GM21576 (cell line): ENCODE measurements at regions not wholly inside any gene's neighbourhood (a gene's known extent, or its start where the extent isn't known, plus 50 kb on each side); places are given as distances from the start of the nearest gene placed in this dataset.
"Not testable (repeated sequence)": the region's sequence is repeated elsewhere in the genome, so short reads cannot be mapped to it uniquely, and the experiment has no call there.

Experiments used
- ATAC-seq: cut with Tn5 transposase; IDR thresholded peaks from one replicate; pipeline ENCODE4 v1.9.1; 2021; ENCODE audit warnings: mild to moderate bottlenecking, moderate library complexity; ENCODE audit not compliant: unreplicated experiment

DNA sequence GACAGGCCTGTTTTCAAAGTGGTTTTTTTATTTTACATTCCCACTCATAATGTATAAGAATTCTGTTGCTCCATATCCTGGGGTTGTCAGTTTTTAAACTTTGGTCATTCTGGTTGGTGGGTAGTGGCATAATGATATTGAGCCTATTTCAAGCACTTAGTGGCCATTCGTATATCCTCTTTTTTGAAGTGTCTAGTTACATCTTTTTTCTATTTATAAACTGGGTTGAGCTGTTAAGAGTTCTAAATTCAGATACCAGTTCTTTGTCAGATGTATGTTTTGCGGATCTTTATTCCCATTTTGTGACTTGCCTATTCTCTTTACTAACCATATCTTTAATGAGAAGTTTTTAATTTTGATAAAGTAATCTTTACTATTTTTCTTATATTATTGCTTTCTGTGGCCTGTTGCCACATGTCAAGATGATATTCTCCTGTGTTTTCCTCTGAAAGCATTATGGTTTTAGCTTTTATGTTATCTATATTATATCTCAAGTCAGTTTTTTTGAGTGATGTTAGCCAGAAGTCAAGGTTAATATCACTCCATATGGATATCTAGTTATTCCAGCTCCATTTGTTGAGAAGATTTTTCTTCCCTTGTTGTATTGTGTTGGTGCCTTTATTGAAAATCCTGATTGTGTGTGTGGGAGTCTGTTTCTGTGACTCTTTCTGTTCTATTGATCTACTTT is 110.9 kb downstream of the FHIP1A start:
- no peak for ATAC-seq

DNA sequence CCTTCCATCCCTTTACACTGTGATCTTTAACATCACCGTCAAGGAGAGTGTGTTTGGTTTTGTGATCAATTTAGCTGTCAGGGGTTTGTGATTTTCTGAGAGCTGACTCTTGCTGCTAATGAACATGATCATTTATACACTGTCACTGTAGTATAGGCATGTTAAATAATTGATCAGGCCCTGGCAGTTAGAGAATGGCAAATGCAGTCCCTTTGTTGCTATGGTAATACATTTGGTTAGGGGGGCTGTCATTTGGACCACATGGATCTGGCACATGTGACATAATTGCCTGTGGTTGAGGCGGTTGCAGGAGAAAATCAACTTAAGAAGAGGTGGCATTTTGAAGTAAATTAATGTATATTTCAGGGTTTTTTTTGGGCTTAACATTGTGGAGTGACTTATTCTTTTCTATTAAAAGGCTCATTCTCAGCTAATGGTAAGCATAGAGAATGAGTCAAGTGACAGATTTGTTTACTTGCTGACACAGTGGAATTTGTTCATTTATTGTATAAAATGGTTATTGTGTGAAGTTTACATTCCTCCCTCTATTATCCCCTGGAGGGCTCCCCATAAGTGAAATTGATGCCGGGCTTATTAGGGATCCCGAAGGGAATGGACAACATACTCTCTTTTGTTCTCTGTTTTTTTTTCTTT is 114.0 kb downstream of the FHIP1A start:
- no peak for ATAC-seq

DNA sequence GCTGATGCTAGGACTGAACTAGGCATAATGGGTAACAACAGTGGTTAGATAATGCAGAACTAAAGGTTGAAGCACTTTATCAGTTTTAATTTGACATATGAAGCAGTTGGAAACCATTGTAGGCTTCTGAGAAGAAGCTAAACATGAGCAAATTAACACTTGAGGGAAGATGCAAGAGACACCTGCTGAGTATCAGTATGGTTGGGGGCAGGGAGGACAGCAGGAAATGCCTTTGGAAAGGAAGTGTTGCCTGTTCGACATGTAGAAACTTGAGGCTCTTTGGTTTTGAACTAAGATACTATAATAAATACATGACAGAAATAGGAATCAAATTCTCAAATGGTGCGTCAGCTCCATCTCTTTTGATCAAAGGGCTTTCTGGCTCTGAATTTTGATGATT is 115.6 kb downstream of the FHIP1A start:
- no peak for ATAC-seq

DNA sequence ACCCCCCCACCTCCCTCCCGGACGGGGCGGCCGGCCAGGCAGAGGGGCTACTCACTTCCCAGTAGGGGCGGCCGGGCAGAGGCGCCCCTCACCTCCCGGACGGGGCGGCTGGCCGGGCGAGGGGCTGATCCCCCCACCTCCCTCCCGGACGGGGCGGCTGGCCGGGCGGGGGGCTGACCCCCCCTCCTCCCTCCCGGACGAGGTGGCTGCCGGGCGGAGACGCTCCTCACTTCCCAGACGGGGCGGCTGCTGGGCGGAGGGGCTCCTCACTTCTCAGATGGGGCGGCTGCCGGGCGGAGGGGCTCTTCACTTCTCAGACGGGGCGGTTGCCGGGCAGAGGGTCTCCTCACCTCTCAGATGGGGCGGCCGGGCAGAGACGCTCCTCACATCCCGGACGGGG is 117.5 kb downstream of the FHIP1A start:
- ATAC-seq, result not testable (repeated sequence)

DNA sequence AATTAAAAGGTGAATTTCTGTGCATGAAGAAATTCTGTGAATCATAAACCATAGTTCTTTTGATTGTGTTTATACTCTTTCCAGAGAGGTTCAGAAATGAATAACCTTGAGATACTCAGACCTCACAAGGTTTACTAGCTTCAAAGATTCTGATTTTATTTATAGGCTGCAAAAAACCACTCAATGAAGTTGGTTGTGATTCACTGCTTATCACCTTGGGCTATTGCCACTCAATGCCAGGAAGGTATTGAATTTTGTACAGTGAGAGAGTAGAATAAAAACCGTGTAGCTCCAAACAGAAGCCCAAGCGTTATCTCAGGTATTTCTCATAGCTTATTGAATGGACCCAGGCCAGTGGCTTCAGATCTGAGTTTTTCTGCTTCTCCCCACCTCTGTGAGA is 118.7 kb downstream of the FHIP1A start:
- no peak for ATAC-seq

DNA sequence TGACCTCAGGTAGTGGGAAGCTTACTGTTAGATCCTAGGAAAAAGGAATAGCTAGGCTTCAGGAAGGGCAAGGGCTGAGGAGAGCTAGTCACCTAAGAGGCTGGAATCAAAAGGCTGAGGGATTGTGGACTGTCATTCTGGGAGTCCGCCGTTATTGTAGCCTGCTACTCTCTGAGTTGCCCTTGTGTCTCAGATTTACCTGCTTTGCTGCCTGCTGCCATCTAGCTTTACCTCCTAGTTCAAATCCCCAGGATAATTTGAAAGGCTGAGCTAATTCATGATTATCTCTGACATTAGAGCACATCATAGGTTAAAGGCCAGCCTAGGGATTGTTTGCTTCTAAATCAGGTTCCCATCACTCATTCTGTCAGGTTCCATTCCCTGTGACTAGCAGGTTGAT is 120.2 kb downstream of the FHIP1A start:
- ATAC-seq, result no peak

DNA sequence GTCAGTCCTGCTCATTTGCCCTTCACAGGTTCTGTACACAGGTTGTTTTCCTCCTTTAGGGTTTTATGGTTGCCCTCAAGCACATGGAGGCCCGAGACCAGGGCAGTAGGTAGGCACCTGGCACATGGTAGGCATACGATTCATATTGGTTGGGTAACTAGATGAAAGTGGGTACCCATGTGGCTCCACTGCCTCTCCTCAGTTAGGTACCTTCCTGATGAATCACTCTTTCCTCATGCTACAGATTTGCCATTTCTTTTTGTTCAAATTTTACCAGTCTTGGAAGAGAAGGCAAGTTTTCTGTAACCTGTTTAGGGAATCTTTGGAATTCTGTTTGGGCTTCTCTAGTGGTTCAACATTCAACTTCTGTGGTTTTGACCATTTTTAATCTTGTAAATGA is 121.3 kb downstream of the FHIP1A start:
- no peak for ATAC-seq

DNA sequence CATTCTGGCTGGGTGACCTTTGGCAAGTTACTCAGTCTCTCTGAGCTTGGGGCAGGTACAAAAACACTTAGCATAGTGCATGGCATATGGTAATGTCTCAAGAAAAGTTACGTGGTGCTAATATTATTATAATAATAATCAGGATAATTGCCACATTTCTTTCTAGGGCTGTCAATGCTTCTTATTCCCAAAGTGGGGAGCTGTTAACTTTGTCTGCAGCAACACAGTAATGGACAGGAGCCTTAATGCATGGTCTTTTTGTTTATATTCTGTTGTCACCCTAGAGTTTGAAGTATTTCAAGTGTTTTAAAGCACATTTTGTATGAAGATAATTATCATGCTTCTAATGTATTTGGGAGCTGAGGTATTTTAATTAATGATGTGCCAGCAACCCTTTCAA is 121.8 kb downstream of the FHIP1A start:
- ATAC-seq, result no peak

DNA sequence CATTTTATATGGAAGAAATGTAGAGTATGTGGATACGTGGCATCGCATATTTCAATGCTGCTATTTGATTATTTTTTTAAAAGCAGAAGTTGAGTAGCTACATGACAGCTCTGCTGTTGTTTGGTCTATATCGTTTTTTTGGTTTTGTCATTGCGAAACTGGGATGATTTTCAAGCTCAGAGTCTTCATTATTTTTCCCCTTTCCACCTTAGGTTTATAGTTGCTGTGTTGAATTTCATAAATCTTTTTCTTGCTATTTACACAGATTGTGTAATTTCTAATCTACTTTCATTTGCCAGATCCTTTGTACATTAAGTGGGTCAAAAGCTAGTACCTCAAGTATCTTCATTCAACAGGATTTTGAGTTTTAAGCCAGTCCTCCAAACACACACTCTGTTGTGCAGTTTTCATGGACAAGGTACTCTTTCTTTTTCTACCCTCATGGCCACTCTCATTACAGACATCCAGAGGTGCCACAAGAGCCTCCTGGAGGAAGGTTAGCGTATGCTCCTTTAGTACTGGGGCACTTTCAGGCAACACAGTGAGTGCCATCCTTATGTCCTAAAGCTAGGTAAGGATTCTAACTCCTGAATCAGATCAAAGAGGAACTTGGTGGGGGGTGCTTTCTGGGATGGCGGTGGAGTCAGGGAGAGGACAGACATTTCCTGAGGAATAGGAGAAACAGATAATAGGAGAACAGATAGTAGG is 123.2 kb downstream of the FHIP1A start:
- no peak for ATAC-seq

DNA sequence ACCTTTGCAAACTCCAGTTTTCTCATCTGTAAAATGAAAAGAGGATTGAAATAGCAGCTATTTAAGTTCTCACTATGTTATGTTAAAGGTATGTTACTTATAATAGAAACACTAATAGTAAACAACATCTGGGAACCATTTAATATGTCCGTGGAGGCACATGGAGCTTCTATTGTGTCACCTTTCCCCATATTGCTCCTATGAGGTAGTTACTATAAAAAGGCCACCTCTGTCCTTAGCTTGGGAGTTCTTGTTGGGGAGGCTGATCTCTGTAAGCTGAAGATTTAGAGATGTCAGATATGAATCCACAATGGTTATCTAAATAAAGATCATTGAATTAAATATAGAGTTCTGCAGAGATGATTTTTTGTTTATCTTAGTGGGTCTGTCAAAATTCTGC is 125.2 kb downstream of the FHIP1A start:
- no peak for ATAC-seq

DNA sequence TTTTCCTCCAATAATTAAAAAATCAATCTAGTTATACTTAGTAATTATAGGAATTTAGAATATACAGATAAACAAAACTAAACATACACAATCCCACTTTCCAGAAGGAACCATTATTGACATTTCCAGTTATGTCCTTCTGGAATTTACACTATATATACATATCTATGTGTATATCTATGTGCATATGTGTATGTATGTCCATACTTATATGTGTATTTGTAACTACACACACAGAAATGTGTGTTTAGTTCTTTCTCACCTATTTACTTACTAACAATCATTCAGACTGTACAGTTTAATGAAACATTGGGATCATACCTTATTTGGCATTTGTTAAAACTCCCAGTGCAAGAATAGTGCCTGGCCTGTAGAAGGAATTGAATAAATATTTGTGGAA is 126.4 kb downstream of the FHIP1A start:
- no peak for ATAC-seq

DNA sequence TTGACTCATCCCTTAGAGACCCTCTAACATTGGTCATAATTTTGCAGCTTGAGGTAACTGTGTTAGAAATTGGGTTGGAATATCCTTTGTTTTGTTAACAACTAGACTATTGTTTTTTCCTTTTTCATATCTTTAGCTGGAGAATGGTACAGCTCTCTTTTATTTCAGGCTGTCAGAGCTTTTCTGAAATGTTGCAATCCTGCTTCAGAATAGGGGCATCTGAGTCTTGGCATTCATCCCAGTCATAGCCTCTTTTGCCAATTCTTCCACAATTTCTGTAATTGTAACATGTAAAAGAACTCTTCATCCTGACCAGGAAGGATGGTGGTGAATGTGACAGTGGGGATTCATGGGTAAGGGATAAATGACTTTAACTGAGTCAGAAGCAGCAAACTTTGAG is 128.7 kb downstream of the FHIP1A start:
- ATAC-seq, result no peak

DNA sequence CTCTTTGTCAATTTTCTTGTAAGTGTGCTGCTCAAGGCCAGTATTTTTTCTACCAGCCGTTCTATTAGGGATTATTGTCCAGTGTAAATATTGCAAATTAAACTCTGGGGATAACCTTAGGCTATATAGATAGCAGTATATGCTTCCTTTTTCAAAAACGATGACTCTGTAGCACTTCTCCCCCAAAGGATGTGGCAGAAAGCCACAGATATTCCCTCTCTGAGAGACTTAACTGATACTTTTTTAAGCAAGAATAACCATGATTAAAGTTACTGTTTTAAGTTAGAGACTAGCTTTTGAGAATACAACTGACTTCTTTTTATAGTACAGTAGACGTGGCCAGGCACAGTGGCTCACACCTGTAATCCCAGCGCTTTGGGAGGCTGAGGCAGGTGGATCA is 130.0 kb downstream of the FHIP1A start:
- no peak for ATAC-seq

DNA sequence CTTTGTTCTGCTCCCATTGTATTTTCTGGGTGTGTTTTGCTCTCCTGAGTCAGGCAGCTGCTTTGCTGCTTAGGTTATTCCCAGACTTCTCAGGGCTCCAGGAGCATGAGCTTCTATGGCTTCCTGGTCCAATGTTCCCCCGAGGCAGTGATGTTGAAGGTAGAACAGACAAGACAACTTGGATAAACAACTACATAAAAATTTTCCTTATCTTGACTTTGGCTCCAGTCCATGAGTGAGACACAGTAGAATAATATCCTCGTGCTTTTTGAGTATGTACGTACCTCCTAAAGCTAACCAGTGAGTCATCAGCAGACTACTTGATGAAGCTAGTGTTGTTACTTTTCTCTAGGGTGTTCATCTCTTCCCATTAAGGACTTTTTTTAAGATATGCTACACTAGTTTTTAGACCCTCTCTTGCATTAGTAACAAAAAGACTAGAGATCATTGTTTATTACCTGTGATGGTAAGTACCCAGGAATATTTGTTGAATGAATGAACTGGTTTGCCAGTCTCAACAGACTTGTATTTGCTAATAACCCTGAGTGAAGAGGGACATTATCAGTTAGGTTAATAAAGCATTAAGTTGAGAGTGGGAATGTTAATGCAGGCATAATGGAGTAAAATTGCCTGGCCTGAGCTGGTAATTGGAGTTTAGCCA is 131.9 kb downstream of the FHIP1A start:
- ATAC-seq, result no peak

DNA sequence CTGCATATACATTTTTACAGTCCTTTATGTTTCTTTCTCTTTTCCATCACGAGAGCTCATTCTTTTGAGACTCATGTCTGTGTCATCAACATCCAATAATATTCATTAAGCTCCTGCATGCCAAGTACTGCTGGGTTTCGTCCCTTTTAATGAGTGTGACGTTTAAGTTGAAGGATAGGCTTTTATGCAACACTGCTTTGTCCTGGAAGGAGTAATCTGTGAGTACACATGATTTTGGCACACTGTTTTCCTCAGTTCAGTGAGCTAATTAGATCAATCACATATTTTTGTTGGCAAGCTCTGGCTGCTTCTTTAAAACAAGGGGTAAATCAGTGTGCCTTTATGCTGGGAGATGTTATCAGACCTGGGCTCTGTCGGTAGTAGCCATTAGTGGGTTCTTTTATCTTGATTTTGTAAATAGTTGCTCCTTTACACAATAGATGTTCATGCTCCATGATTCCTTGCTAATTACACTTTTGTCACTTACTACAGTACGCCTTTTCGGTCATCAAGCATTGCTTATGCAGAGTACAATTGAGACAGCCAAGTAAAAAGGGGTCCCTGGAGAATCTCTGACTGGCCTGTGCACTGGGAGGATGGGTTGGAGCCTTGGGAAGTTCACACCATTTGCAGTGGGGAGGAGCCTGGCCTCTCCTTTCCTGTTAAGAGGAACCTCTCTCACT is 132.6 kb downstream of the FHIP1A start:
- no peak for ATAC-seq

DNA sequence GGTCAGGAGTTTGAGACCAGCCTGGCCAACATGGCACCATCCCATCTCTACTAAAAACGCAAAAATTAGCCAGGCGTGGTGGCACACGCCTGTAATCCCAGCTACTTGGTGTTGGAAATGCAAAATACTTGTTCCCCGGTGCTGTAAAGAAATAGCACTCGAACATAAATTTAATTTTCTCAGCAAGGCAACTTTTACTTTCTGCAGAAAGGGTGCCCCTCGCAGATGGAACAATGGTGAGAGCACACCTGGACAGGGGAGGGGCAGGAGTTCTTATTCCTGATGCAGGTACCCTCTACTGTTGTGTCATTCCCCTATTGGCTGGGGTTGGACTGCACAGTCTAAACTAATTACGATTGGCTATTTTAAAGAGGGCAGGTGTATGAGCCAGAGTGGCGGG is 139.7 kb downstream of the FHIP1A start:
- no peak for ATAC-seq

DNA sequence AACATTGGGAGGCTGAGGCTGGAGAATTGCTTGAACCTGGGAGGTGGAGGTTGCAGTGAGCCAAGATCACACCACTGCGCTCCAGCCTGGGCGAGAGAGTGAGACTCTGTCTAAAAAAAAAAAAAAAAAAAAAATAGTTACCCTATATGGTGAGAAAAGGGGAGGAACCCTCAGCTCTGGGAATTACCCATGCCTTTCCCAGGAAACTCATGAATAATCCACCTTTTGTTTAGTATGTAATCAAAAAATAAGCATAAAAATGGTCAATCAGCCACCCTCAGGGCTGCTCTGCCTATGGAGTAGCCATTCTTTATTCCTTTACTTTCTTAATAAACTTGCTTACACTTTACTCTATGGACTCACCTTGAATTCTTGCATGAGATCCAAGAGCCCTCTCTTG is 140.4 kb downstream of the FHIP1A start:
- ATAC-seq, result not testable (repeated sequence)

DNA sequence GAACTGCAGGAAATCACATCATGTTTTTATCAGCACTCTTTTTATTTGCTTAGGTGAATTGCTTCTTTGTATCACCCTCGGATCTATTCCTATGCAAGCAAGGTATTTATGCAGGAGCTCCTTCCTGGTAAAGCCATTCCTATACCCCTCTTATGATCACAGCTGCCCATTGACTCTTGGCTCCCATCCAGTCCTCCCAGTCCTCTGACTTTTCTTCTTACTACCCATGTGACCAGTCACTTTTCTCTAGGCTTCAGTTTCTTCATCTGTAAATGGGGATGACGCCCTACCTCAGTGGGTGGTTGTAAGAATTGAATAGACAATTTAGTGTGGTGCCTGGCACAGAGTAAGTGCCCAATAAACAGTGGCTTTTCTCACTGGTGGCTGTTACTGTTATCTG is 144.9 kb downstream of the FHIP1A start:
- no peak for ATAC-seq

DNA sequence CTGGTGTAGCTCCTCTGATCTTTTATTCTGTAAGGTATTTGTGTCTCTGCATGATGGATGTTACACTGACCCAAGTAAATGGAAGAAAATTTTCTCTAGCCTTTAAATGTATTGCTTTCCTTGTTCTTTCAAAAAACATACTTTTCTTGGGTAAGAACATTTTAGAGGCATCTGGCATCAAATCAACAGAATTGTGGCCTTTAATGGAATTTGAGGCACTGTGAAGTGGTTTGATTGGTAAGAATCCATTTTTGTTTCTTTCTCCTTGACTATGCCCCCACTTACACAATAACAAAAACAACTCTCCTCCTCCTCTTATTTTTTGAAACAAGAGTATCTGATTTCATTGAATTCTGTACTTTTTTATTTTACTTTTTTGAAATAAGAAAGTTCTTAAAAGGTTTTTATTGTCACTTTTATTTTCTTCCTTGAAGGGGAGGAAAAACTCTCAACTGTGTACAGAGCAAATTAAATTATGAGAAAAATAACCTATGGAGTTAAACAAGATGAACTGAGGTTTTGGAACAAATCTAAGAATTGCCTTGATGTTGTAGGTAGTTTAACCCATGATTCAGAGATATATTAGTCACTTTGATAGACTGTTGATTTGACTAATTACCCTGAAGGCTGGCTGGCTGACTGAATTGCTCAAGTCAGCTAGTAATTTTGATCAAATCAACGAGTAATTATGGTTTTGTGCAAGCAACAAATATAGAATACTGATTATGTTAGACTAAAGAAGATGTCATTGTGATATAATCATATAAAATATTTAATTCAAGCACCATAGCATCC is 146.4 kb downstream of the FHIP1A start:
- no peak for ATAC-seq

DNA sequence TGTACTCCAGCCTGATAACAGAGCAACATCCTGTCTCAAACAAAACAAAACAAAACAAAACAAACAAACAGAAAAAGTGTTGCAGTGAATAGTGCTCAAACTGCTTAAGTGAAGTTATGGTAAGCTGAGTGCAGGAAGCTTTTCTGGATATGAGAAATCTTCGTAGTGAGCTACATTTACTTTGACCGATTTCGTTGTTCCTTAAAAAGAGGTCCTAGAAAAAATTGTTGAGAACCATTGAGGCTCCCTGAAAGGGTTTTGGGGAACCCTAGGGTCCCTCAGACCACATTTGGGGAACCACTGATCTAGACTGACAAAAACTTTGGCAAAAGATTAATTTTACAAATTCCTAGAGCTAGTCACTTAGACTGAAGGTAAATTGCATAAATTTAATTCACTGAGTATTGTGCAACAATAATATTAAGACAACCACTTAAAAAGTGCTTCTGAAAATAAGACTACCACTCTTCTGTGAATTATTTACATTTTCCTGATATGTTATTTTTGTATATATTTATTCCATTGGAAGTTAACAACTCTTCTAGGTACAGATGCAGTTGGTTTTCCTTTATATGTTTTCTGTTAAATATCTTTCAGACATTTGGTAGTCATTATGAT is 149.6 kb downstream of the FHIP1A start:
- no peak for ATAC-seq
